ENCODE measurements at regions not wholly inside any gene's neighbourhood (a gene's known extent, or its start where the extent isn't known, plus 50 kb on each side); places are given as distances from the start of the nearest gene placed in this dataset.

DNA sequence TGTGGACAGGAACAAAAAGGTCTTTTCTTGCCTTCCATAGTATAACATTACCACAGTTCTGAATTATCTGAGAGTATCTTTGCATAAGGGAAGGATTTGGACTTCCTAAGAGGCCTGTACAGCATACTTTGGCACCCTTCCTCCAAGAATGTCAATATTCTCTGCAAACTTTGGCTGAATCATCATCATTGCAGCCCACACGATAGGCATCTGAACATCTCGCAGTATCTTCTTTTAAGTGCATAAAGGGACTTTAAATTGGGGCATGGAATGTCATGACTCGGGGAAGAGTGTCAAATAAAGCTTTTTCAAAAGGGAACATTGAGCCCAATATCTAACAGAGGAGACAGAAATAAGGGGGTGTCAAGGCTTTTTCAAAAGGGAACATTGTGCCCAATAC lies 646.2 kb upstream of the STXBP6 start:
- no peak for DNase-seq (ENCODE audit: extremely low read depth in 1 of 4, low spot score in 3 of 4)
- FAIRE-seq = no peak
- ChIA-PET POLR2A (no interaction called here), CTCF (ENCODE audit: low intra/inter-chr PET ratio) (no interaction called here)
- no TSS peak for BruUV-seq (replicated peaks)
- Histone ChIP-seq H3K9ac (ENCODE audit: insufficient read depth in 1 of 2, low read depth in 2 of 2, low read length in 2 of 2) (no peak overlapping the region), H3K27ac (ENCODE audit: extremely low read depth, low read depth, low read length) (no peak overlapping the region), H3K9me3 (replicated peaks; ENCODE audit: control insufficient read depth, insufficient read depth, low read depth, low read length) (no peaks in the 10 kb centered on the region), H4K20me1 (replicated peaks; ENCODE audit: control insufficient read depth, insufficient read depth, low read length) (no peaks in the 10 kb centered on the region), H3K4me3 (no peak overlapping the region), H3K4me2 (ENCODE audit: insufficient read depth, low read length) (no peak overlapping the region), H3K27me3 (ENCODE audit: control insufficient read depth in 2 of 2, insufficient read depth in 2 of 2, low read length in 2 of 2) (no peaks in the 10 kb centered on the region), H3K9me1 (ENCODE audit: control insufficient read depth, insufficient read depth, low read length) (no peaks in the 10 kb centered on the region), H2AFZ (ENCODE audit: low read depth, low read length) (no peak overlapping the region), H3K36me3 (ENCODE audit: control insufficient read depth, insufficient read depth, low read length) (no peaks in the 10 kb centered on the region), H3K4me1 (replicated peaks in 1 of 2; ENCODE audit: control insufficient read depth in 2 of 2, insufficient read depth in 2 of 2, low read length in 2 of 2) (no peaks in the 10 kb centered on the region), H3K79me2 (ENCODE audit: control insufficient read depth, insufficient read depth, low read length) (no peaks in the 10 kb centered on the region)
- intact Hi-C loops (cut with micrococcal nuclease) = no loop called here
- in situ Hi-C loops (cut with MboI) = no loop called here
- 0% methylated on average over 3 of the region's 3 CpGs for WGBS (ENCODE audit: insufficient coverage, low coverage, missing lambda C conversion rate)
- no peak for ATAC-seq
- no peak for TF ChIP-seq ZNF263 (CRISPR knock-in tag; IDR thresholded peaks at IDR 0.05; ENCODE audit: borderline replicate concordance)
- no peak for TF ChIP-seq PHF20 (IDR thresholded peaks at IDR 0.05; ENCODE audit: partially characterized antibody)
- TF ChIP-seq, protein P1, sequence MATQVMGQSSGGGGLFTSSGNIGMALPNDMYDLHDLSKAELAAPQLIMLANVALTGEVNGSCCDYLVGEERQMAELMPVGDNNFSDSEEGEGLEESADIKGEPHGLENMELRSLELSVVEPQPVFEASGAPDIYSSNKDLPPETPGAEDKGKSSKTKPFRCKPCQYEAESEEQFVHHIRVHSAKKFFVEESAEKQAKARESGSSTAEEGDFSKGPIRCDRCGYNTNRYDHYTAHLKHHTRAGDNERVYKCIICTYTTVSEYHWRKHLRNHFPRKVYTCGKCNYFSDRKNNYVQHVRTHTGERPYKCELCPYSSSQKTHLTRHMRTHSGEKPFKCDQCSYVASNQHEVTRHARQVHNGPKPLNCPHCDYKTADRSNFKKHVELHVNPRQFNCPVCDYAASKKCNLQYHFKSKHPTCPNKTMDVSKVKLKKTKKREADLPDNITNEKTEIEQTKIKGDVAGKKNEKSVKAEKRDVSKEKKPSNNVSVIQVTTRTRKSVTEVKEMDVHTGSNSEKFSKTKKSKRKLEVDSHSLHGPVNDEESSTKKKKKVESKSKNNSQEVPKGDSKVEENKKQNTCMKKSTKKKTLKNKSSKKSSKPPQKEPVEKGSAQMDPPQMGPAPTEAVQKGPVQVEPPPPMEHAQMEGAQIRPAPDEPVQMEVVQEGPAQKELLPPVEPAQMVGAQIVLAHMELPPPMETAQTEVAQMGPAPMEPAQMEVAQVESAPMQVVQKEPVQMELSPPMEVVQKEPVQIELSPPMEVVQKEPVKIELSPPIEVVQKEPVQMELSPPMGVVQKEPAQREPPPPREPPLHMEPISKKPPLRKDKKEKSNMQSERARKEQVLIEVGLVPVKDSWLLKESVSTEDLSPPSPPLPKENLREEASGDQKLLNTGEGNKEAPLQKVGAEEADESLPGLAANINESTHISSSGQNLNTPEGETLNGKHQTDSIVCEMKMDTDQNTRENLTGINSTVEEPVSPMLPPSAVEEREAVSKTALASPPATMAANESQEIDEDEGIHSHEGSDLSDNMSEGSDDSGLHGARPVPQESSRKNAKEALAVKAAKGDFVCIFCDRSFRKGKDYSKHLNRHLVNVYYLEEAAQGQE (IDR thresholded peaks at IDR 0.05; ENCODE audit: borderline replicate concordance) = no peak
- TF ChIP-seq, protein P1 (CRISPR knock-in tag; IDR thresholded peaks at IDR 0.05; ENCODE audit: low read depth) = no peak

Data from K562 (cell line).